Ovary (tissue), 7 donors: ENCODE measurements at regions not wholly inside any gene's neighbourhood (a gene's known extent, or its start where the extent isn't known, plus 50 kb on each side); places are given as distances from the start of the nearest gene placed in this dataset.

ENCODE experiments used
- DNase-seq, 5 donors: peaks; one replicate each; pipeline ENCODE4 v3.0.0-alpha.2; 2019 to 2020
- H3K27ac ChIP-seq, 2 donors: fragments of 200-600 bp; one replicate each; pipeline versions ENCODE4 v1.5.1 to v1.8.0; 2019 to 2022
- H3K27me3 ChIP-seq: fragments of 200-600 bp; one replicate; pipeline ENCODE4 v1.8.0; 2022
- H3K36me3 ChIP-seq: fragments of 200-600 bp; sonication (generic); one replicate; pipeline ENCODE4 v1.5.1; 2019
- H3K4me1 ChIP-seq: one replicate; pipeline ENCODE4 v1.8.1; 2013; ENCODE audit warnings: mild to moderate bottlenecking, moderate library complexity; ENCODE audit not compliant: insufficient read depth
- H3K4me3 ChIP-seq: fragments of 200-600 bp; sonication (generic); one replicate; pipeline ENCODE4 v1.5.1; 2017
- H3K9me3 ChIP-seq, 2 donors: fragments of 200-600 bp in 1 of 2; sonication (generic) in 1 of 2; one replicate each; pipeline versions ENCODE4 v1.5.1 to v1.8.1; 2013 to 2019; ENCODE audit warnings: mild to moderate bottlenecking in 1 of 2, moderate library complexity in 1 of 2
- CTCF ChIP-seq, 3 donors: fragments of 450-650 bp in 2 of 3; fragments of 200-600 bp in 1 of 3; IDR thresholded peaks; one replicate each; pipeline versions ENCODE4 v1.5.1 to v1.8.0; 2016 to 2022; ENCODE audit warnings: antibody characterized with exemption in 3 of 3, mild to moderate bottlenecking in 1 of 3
- EP300 ChIP-seq: sonication (generic); formaldehyde crosslinking; IDR thresholded peaks from one replicate; pipeline ENCODE4 v1.6.1; 2017; ENCODE audit warnings: antibody characterized with exemption
- POLR2A ChIP-seq: fragments of 450-650 bp; IDR thresholded peaks from one replicate; pipeline ENCODE4 v1.6.1; 2017; ENCODE audit warnings: antibody characterized with exemption, mild to moderate bottlenecking, moderate library complexity
- WGBS, 3 donors: extraction: QIAGEN DNeasy Blood & Tissue Kit in 1 of 3; methylation state at CpG; one replicate each; pipeline versions ENCODE4 v1.1.5 to v1.1.7; 2013 to 2017; 5-methylcytosine and 5-hydroxymethylcytosine counted together
- intact Hi-C, 4 donors: fragments of 100-400 bp; cut with DNase I; formaldehyde crosslinking; loops; one replicate each; pipeline versions ENCODE4 v1.11.0 to v1.15.1; 2022 to 2023
- donor health status: DM: no; HTN: no; CAD: no; lungs with moderate emphysema.
- donor health status: DM: no; HTN: no; CAD: no.
- donor health status: Bipolar disorder and iron deficiency.
- donor health status: DM: no; HTN: no; CAD: no.
- donor health status: DM: yes; HTN: yes; CAD: no.

- Histone ChIP-seq H3K27me3 (no peaks in the 10 kb centered on the region), H3K9me3 (no peaks in the 10 kb centered on the region), H3K4me1 (no peaks in the 10 kb centered on the region), H3K36me3 (no peaks in the 10 kb centered on the region), H3K27ac (no peak overlapping the region), H3K4me3 (no peak overlapping the region)
- 89 to 94% (median 90%) methylated on average over 11 of the region's 11 CpGs for WGBS, 3 donors
- no peak for DNase-seq
- intact Hi-C loops = loop anchor here in 1 of 4 donors (10.0 kb wide), 1 partner anchor 77 kb away; no protein-coding TSS in a partner anchor
- TF ChIP-seq CTCF (IDR thresholded peaks at IDR 0.05) (no peak), EP300 (no peak), POLR2A (no peak)
Observed at GRCh38 chr21:41668051-41668541, 98.8 kb downstream of the RIPK4 start.

GRCh38 chr21:41667136-41667535 is 99.7 kb downstream of the RIPK4 start:
- TF ChIP-seq CTCF (IDR thresholded peaks at IDR 0.05) = no peak
- no peak for TF ChIP-seq POLR2A
- TF ChIP-seq EP300 = no peak
- H3K4me1 ChIP-seq = no peaks in the 10 kb centered on the region
- no peaks in the 10 kb centered on the region for H3K36me3 ChIP-seq
- H3K4me3 ChIP-seq = no peak overlapping the region
- H3K27me3 ChIP-seq = no peaks in the 10 kb centered on the region
- H3K27ac ChIP-seq = no peak overlapping the region
- no peaks in the 10 kb centered on the region for H3K9me3 ChIP-seq
- WGBS, 3 donors = 70 to 73% (median 71%) methylated on average over 3 of the region's 3 CpGs
- DNase-seq = peak in 1 of 5 donors; percentile 13
- intact Hi-C loops = loop anchor here in 1 of 4 donors (10.0 kb wide), 1 partner anchor 78 kb away; no protein-coding TSS in a partner anchor

- Histone ChIP-seq H3K27ac (no peak overlapping the region), H3K9me3 (no peaks in the 10 kb centered on the region), H3K36me3 (no peaks in the 10 kb centered on the region), H3K4me3 (no peak overlapping the region), H3K4me1 (no peaks in the 10 kb centered on the region), H3K27me3 (no peaks in the 10 kb centered on the region)
- 76 to 80% (median 79%) methylated on average over 7 of the region's 7 CpGs for WGBS, 3 donors
- TF ChIP-seq CTCF (IDR thresholded peaks at IDR 0.05) (no peak), EP300 (no peak), POLR2A (no peak)
- no peak for DNase-seq
- intact Hi-C loops = loop anchor here in 1 of 4 donors (10.0 kb wide), 1 partner anchor 78 kb away; no protein-coding TSS in a partner anchor
Observed at GRCh38 chr21:41666641-41667081, 100.2 kb downstream of the RIPK4 start.

GRCh38 chr21:41665766-41666595 is 100.9 kb downstream of the RIPK4 start:
- TF ChIP-seq EP300 = no peak
- TF ChIP-seq CTCF (IDR thresholded peaks at IDR 0.05) = no peak
- no peak for TF ChIP-seq POLR2A
- no peaks in the 10 kb centered on the region for H3K27me3 ChIP-seq
- 73 to 87% (median 80%) methylated on average over 16 of the region's 16 CpGs for WGBS, 3 donors
- H3K9me3 ChIP-seq = no peaks in the 10 kb centered on the region
- no peaks in the 10 kb centered on the region for H3K36me3 ChIP-seq
- intact Hi-C loops = loop anchor here in 1 of 4 donors (10.0 kb wide), 1 partner anchor 79 kb away; no protein-coding TSS in a partner anchor
- no peaks in the 10 kb centered on the region for H3K4me1 ChIP-seq
- DNase-seq = peak in 1 of 5 donors; percentile 25
- no peak overlapping the region for H3K4me3 ChIP-seq
- H3K27ac ChIP-seq = no peak overlapping the region
